DMS53 treated with DMSO at 0.1 percent for 48 hours (cell line): ENCODE measurements at regions not wholly inside any gene's neighbourhood (a gene's known extent, or its start where the extent isn't known, plus 50 kb on each side); places are given as distances from the start of the nearest gene placed in this dataset.

ENCODE experiments used
- DNase-seq: peaks from one replicate; lab custom pipeline; 2025; ENCODE audit not compliant: unreplicated experiment; lab: John Stamatoyannopoulos, UW

DNA sequence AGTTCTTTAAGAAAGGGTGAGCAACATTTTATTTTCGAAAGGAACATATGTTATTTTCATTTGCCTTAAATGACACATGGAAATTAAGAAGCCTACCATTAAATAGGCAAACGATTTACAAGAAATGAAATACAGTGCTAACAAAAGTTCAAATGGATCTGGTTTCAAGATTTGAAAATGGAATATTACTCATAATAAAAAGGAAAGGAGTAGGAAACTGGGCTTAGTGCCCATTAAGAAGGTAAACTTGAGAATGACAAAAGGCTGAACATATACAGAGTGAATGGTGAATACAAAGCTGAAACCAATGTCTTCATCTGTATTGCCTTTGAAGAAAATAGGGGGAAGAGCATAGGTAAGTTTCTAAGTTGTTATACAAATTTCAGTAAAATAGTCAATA is 974.2 kb upstream of the C9orf72 start:
- no peak for DNase-seq

DNA sequence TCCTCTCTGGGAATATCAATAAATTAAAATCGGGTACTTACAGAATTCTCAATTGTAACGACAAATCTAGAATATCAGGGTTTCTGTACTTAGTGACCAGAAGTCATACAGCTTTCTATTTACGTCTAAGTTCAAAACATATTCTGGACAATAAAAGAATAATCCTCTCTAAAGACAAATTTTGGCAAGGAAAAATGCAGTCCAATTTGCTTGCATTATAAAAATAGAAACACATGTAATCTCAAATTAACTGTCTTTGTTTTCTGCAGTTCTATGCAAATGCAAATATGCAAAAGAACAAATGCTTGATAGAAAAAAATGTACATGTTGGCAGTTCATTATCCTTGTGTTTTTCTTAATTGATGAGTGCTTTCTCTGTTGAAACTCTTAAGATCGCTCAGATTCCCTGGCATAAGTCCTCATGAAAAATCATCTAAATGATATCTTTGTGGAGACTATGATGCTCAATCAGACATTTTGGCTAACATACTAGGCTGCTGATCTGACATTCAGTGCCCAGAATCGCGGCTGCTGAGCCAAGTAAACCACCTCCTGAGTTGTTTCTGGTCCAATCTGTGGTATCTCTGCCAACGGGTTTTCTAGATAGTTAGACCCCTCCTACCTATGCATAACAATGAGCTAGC is 990.1 kb upstream of the C9orf72 start:
- no peak for DNase-seq

DNA sequence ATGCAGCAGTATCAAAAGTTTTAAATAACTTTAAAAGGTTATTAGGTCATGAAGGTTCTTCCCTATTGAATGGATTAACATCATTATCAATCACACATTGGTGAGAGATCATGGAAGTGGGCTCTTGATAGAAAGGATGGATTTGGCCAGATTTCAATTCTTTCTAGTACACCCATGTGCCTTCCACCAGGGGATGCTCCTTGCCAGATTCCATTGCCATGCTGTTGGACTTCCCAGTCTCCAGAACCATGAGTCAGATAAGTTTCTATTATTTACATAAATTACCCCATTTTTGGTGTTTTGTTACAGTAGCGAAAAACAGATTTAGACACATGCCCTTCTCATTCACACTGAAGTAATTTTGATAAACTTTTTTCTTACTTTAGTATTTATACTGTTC is 1010.6 kb upstream of the C9orf72 start:
- DNase-seq = no peak

DNA sequence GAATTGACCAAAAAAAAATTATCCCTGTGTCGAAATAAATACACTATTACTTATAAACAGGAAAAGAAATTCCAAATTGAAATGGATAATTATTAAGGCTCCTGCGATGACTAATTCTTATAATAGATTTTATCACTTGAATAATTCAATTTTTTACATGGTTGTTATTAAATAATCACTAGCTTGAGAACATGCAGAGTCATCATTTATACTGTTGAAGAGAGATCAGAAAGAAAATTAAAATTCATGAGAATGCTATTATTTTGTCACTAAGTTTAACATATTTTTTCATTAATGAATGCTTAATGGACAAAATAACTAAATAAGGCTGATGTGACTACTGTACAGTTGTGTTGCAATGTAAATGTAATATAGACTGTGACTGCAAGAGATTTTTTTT is 1011.3 kb upstream of the C9orf72 start:
- DNase-seq = no peak

DNA sequence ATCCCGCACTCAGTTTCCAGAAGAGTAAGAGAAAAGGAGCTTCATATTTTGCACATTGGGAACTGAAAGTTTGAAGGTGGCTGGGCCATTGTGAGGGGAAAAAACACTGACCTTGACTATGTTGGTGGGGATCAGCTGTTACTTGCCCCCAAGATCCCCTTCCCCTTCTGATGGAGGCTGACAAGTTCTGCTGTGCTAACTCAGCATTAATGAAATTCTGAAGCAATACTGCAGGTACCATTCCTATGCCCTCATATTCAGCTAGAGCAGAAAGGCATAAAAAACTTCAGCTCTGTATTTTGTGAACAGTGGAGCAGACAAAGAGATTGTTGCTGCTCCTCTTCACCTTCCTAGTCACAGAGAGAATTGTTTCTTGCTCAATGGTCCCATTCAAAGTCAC is 1013.8 kb upstream of the C9orf72 start:
- no peak for DNase-seq

DNA sequence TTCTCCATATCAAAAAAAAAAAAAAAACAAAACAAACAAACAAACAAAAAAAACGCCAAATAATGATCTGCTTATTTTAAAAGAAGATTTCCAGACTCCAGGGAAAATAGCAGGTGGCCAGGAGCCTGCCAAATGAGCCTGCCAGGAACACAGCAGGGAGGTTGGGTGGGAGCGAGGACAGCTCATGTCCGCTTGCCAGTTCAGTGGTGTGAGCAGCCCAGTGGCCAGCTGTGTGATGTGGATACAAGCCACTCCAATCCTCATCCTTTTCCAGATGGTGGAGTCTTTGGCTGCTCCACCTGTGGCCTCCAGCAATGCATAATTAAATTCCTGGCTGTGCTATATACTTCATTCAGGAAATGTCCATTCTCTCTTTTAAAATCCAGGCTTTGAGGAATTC is 1025.1 kb upstream of the C9orf72 start:
- DNase-seq = no peak

DNA sequence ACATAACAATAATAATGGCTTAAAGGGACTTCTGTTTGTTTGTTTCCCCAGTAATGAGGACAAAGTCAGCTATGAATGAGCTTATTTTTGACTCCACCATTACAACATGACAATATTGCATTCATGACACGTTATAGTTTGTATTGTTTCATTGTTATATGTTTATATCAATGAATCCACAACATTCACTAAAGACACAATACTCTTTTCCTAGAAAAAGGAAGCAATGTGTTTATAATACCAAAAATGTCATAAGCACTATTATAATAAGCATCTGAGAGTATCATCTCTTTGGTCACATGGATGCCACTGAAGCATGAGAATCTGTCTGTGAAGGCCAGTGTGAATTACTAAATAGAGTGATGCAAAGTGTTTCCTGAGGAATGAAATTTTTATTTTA is 1026.9 kb upstream of the C9orf72 start:
- no peak for DNase-seq

DNA sequence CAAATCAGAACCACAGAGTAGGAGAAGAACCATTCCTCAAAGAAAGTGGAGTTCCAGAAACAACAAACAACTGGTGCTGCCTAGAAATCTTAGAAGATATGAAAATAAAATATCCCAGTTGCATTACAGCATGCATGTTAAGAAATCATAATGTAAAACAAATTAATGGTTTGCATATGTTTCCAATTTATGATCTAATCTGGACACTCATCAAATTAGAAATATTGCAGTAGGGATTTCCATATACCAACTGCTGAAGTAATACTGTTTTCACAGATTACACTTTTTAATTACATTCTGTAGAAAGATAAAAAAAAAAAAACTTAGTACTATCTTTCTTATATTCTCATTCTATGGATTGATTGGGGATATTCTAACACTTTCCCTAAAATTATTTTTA is 1034.6 kb upstream of the C9orf72 start:
- no peak for DNase-seq

DNA sequence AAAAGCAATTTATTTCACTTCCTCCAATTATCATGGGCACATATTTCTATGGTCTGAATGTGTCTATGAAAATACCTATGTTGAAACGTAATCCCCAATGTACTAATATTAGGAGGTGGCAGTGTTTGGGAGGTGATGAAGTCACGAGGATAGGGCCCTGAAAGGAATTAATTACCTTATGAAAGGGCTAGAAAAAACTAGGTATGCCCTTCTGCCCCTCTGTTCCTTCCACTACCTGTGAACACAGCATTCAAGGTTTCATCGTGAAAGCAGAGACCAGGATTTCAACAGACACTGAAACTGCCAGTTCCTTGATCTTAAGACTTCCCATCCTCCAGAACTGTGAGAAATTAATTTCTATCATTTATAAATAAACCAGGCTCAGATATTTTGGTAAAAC is 1037.1 kb upstream of the C9orf72 start:
- no peak for DNase-seq

DNA sequence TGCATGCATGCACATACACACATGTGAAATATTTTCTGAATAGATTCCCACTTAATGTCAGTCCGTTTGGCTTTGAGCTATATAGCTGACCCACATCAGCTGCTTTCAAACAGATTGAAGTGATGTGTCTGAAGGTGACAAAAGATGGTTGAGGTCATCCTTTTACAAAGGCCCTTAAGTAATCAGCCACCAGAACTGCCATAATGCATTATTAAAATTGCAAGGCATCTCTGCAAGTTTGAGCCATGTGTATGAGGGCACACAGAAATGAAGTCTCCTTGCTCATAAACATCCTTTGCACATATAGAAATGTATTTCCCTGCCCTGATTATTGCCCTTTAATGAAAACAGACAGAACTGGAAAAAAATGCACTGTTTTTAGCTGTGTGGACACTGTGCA is 1043.0 kb upstream of the C9orf72 start:
- no peak for DNase-seq

DNA sequence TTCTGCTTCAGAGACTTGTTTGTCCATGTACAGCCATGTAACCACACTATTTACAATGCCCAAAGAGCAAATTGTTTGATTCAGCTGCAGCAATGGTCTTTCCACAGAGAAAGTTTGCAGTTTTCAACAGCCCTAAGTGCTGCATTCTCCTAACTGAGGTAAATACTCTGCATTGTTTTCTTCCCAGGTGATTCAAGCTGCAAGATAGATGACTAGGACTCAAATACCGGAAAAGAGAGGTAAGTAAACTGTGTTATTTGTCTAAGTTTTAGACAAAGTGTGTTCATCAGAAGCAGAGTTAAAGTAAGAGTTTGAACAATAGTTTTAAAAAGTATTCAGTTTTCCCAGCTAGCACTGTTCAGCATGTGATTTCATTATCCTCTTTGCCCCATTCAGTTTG is 1046.7 kb upstream of the C9orf72 start:
- no peak for DNase-seq

DNA sequence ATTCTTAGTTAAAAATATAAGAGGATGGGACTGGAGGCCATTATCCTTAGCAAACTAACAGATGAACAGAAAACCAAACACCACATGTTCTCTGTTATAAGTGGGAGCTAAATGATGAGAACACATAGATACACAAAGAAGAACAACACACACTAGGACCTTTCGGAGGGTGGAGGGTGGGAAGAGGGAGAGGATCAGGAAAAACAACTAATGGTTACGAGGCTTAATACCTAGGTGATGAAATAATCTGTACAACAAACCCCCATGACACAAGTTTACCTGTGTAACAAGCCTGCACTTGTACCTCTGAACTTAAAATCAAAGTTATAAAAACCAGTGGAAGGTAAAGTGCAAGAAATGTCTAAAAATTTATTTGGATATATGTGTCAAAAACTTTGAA is 1047.4 kb upstream of the C9orf72 start:
- DNase-seq = no peak

DNA sequence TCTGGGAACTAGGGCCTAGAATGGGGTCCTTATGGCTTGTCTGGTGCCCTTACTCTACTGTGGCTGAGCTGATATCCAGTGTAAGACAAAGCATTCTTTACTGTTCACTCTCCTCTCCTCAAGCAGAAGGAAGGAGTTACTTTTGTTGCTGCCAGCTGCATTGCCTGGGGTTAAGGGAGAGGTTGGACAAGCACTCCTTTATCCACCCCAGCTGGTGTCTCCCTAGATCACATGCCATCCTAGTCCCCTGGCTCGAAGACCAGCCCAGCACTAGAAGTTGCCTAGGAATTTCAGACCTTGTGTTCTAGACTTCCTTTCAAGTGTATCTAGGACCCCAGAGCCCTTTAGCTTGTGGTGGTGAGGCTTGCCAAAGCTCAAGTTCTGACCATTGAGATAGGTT is 1051.5 kb upstream of the C9orf72 start:
- DNase-seq = no peak

DNA sequence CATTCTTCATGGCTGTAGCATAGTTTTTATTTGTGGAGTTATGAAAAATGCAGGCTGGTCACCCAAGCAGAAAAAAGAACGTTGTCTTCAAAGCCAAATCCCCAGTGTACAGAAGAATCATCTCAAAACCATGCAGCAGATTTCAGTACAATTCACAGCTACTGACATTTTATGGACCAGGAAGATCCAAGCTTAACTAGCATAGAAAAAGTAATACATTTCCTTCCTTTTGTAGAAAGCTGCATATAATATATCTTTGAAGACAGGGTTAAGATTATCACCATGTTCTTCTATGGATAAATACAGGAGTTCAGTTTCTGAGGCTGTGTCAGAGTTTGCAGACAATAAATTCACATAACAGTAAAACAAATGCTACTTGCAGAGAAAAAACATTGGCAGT is 1054.8 kb upstream of the C9orf72 start:
- no peak for DNase-seq

DNA sequence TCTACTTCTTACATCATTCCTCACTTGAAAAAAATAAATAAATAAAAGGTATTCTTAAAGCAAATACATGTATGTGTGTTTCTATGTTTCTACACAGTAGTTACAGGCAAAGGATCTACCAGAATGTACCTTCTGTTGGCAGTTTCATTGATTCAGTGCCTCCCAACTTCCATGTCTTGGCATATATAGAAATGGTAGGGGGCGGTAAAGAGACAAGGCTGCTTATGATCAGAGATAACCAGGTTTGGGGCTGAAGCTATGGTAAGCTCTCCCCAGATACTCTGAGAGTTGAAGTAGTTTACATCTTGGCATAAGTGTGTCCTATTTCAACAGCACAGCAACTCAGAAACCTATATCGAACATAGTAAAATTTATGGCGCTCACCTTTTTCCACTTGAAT is 1075.4 kb upstream of the C9orf72 start:
- no peak for DNase-seq

DNA sequence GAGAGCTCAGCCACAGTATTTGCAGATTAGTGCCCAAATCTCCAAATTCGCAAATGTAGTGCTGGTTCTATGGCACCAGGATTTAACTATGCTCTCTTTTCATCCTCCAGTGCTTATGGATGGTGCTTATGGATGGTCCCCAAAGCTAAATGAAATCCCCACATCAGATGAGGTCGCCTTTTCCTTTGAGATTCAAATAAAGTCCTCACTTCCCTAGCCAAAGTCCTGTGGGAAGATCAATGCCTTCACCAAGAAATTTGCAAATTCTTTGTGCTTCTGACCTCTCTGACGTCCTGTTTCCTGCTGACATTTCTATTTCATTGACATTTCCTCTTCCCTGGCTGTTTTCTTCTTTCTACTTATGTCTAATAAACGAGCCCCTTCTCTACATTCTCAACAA is 1077.0 kb upstream of the C9orf72 start:
- no peak for DNase-seq

DNA sequence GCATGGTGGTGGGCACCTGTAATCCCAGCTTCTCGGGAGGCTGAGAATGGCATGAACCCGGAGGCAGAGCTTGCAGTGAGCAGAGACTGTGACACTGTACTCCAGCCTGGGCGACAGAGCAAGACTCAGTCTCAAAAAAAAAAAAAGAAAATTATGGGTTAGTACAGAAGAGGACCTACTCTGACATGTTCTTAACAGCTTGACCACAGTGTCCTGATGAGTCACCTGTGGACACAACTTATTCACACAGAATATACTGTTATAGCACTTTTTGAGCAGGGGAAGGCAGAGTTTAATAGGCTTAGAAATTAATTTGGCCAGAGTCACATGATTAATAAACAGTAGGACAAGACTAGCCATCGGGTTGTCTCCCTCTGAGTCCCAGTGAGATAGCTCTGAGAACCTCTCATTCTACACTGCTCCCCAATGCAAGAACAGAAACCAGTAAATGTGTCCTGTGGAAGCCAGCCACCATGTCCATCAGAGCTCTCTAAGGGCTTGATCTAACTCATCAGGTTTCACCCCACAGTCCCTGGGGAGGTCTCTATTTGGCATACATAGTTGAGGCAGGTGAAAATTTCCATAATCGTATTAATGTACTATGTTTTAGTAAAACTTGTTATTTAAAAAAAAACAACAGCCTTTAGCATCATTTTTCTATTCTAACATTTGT is 1077.9 kb upstream of the C9orf72 start:
- DNase-seq = no peak

DNA sequence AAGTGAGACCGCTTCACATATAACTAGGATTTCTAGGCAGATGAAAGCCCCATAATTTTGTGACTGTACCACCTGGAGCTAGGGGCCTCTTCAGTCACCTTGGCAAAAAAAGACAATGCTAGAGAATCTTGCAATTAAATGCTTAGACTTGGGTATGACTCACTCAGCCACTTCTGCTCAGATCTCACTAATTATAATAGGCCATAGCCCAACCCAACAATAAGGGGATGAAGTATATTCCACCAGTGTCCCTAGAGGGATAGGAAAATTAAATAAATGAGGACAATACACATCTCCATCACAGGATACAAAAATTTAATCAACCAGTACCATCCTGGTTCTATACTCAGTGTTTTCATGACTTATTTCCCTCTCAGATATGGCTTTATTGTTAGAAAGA is 1079.9 kb upstream of the C9orf72 start:
- DNase-seq = no peak

DNA sequence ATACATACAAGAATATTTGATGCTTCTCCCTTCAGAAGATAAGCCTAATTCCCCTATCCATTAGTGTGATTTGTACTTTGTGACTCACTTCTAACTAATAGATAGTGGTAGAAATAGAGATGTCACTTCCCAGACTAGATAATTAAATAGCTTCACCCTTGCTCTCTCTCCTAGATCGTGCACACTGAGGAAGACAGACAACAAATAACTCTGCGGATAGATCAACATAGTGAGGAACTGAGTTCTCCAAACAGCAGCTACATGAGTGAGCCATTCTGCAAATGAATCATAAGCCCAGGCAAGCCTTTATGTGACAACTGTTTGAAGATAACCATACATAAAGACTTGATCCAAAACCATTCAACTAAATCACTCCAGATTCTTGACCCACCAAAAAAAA is 1083.4 kb upstream of the C9orf72 start:
- no peak for DNase-seq

DNA sequence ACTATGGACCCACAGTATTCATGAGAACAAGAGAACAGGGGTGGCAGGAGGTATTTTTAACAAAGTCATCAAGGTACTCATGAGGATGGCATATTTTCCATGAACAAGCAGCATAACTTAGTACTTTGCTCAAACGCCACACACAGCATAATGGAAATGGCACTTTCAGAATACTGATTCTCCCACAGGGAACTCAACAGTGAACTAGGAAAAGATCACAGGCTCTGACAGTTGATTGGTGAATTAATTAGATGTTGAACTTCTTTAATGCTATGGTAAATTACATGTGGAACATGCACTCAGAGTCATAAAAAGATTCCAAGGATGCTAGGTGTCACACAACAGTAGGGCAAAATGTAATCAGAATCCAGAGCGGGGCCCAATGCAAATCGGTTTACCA is 1088.6 kb upstream of the C9orf72 start:
- DNase-seq = no peak

DNA sequence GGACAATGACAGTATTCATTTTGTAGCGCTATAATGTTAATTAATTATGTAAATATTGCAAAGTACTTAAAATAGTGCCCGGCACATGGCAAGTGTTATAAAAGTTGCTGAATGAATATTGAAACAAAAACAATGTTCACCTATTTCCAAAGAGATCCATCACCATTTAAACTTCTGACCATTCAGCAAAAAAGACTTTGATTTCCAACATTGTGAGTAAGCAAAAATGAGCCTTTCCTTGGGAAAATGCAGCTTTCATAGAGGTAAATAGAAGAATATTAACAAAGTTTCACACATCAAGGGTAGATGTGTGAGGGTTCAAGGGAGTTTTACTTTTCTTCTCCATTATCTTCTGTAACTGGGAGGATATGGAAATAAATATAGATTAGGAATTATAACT is 1089.4 kb upstream of the C9orf72 start:
- no peak for DNase-seq

DNA sequence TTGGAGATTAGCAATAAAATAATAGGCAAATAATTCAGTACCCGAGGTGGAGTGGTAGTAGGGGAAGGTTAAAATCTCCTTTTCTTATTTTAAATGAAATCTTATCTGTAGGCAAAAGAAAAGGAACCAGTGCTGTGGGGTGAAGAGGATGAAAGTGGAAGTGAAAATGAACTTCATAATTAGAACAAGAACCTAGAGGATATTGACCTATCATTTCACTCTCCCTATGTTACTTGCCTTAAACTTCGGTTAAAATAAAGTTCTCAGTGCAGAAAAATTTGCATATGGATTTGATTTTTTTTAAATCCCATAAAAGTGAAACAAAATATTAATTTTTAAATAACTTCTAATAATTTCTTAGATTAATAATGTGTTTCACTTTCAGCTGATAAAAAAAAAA is 1094.9 kb upstream of the C9orf72 start:
- DNase-seq = no peak

DNA sequence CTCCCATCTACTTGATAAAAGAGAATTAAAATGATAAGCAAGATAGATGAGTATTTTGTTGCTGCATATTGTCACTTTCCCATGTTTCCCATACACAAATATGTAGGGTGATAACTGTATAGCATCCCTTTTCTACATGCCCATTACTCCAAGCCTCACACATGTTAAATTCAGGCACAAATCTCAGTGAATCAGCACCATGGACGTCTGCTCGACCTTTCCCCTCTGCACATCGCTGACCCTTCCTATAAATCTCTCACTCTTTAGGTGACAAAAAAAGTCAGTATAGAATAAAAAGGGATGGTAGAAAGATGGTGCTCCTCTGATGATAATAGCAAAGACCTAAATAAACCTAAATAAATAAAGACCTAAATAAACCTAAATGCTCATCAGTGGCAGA is 1097.7 kb upstream of the C9orf72 start:
- no peak for DNase-seq
